ENCODE measurements at regions not wholly inside any gene's neighbourhood (a gene's known extent, or its start where the extent isn't known, plus 50 kb on each side); places are given as distances from the start of the nearest gene placed in this dataset.

DNA sequence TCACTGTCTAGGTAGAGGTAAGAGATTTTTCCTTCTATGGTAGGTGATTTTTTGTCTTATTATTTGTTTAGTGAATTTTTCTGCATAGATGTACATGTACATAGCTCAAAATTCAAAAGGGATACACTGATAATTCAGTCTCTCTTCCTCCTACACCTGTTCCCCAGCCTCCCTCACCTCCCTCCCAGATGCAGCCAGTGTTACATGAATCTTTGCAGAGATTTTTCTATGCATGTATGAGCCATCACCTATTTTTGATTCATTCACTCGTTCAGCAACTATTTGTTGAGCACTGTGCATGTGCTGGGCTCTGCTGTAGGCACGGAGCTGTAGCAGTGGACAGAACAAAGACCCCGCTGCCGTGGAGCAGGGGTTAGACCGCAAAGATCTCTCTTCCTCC is 218.9 kb downstream of the AACS start:
- Histone ChIP-seq H3K27me3 (peaks cover 0 to 6% (median 0%) of the 10 kb centered on the region in 3 donors), H3K4me1 (no peaks in the 10 kb centered on the region), H3K27ac (no peak overlapping the region), H3K4me3 (no peak overlapping the region), H3K36me3 (no peaks in the 10 kb centered on the region), H3K9me3 (no peaks in the 10 kb centered on the region)
- DNase-seq (no peak), ATAC-seq (no peak)
- TF ChIP-seq POLR2A (IDR thresholded peaks at IDR 0.05) = no peak
- TF ChIP-seq, protein P1, sequence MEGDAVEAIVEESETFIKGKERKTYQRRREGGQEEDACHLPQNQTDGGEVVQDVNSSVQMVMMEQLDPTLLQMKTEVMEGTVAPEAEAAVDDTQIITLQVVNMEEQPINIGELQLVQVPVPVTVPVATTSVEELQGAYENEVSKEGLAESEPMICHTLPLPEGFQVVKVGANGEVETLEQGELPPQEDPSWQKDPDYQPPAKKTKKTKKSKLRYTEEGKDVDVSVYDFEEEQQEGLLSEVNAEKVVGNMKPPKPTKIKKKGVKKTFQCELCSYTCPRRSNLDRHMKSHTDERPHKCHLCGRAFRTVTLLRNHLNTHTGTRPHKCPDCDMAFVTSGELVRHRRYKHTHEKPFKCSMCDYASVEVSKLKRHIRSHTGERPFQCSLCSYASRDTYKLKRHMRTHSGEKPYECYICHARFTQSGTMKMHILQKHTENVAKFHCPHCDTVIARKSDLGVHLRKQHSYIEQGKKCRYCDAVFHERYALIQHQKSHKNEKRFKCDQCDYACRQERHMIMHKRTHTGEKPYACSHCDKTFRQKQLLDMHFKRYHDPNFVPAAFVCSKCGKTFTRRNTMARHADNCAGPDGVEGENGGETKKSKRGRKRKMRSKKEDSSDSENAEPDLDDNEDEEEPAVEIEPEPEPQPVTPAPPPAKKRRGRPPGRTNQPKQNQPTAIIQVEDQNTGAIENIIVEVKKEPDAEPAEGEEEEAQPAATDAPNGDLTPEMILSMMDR (IDR thresholded peaks at IDR 0.05 in 4 of 5, conservative IDR thresholded peaks at IDR 0.05 in 1 of 5) = no peak
- in situ Hi-C loops (cut with MboI; ENCODE audit: low sequenced_read_pairs in 4 of 4) (no loop called here), intact Hi-C loops (cut with DNase I; ENCODE audit: low total_unique reads) (no loop called here)

DNA sequence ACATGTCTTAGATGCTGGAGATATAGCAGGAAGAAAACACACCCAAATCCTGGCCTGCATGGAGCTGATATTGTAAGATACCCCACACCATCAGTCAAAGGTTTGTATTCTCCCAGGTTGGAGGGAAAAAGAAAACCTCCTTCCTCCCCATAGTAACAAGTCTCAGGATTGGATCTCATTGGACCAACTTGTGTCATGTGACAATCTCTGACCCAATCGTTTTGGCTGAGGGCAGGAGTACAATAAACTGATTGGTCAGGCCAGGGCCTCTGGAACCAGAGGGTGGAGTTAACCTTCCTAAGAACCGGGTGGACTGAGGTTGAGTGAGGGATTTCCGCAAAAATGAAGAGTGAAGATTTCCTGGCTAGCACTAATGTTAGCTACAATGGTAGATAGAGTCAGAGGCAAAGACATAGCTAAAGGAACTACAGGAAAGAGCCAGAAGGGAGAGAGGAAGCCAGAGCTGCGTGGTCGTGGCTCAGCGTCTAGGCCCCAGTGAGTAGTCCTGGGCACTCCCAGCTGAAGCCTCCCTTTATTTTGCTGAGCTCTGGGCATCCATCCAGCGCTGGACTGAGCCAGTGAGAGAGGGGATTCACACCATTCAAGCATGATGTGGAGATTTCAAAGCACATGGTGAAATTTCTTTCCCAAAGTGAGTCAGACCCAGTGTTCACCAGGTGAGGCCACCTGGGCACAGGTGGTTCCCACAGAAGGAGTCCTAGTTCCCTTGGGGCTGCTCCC is 219.9 kb downstream of the AACS start:
- H3K4me1 ChIP-seq = no peaks in the 10 kb centered on the region
- TF ChIP-seq, protein P1 (IDR thresholded peaks at IDR 0.05 in 4 of 5, conservative IDR thresholded peaks at IDR 0.05 in 1 of 5) = no peak
- no peak for TF ChIP-seq POLR2A (IDR thresholded peaks at IDR 0.05)
- intact Hi-C loops (cut with DNase I; ENCODE audit: low total_unique reads) = no loop called here
- in situ Hi-C loops (cut with MboI; ENCODE audit: low sequenced_read_pairs in 4 of 4) = no loop called here
- H3K27ac ChIP-seq = no peak overlapping the region
- peaks cover 0 to 2% (median 0%) of the 10 kb centered on the region in 3 donors for H3K27me3 ChIP-seq
- H3K4me3 ChIP-seq = no peak overlapping the region
- no peak for DNase-seq
- no peaks in the 10 kb centered on the region for H3K9me3 ChIP-seq
- no peaks in the 10 kb centered on the region for H3K36me3 ChIP-seq
- no peak for ATAC-seq

DNA sequence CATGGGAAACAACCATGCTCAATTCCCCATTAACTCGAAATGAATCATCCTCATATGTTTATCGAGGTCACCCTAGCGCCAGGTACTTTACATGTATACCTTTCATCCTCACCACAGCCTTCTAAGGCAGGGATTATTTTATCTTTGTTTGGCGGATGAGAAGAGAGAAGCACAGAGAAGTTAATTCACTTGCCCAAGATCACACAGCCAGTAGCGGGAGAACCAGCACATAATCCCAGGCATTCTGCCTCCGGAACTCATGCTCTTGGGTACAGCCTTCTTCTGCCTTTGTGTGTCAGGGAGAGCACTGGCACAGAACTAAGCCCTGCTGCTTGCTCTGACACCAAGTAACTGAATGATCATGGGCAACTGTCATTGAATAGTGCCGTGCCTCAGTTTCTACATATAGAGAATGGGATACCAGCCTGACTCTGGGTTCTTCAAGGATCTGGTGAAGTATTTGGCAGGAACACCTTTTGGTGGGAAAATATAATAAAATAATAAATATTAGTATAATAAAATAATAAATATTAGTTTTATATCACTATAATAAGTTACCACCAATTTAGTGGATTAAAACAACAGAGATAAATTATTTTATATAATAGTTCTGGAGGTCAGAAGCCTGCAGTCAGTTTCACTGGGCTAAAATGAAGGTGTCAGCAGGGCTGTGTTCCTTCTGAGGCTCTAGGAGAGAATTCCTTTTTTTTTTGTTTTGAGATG is 220.9 kb downstream of the AACS start:
- no peaks in the 10 kb centered on the region for H3K9me3 ChIP-seq
- no peaks in the 10 kb centered on the region for H3K27me3 ChIP-seq
- in situ Hi-C loops (cut with MboI; ENCODE audit: low sequenced_read_pairs in 4 of 4) (no loop called here), intact Hi-C loops (cut with DNase I; ENCODE audit: low total_unique reads) (no loop called here)
- DNase-seq = no peak
- ATAC-seq = no peak
- no peak overlapping the region for H3K4me3 ChIP-seq
- no peak overlapping the region for H3K27ac ChIP-seq
- H3K4me1 ChIP-seq = no peaks in the 10 kb centered on the region
- no peak for TF ChIP-seq POLR2A (IDR thresholded peaks at IDR 0.05)
- TF ChIP-seq, protein P1 (IDR thresholded peaks at IDR 0.05 in 4 of 5, conservative IDR thresholded peaks at IDR 0.05 in 1 of 5) = no peak
- H3K36me3 ChIP-seq = no peaks in the 10 kb centered on the region

DNA sequence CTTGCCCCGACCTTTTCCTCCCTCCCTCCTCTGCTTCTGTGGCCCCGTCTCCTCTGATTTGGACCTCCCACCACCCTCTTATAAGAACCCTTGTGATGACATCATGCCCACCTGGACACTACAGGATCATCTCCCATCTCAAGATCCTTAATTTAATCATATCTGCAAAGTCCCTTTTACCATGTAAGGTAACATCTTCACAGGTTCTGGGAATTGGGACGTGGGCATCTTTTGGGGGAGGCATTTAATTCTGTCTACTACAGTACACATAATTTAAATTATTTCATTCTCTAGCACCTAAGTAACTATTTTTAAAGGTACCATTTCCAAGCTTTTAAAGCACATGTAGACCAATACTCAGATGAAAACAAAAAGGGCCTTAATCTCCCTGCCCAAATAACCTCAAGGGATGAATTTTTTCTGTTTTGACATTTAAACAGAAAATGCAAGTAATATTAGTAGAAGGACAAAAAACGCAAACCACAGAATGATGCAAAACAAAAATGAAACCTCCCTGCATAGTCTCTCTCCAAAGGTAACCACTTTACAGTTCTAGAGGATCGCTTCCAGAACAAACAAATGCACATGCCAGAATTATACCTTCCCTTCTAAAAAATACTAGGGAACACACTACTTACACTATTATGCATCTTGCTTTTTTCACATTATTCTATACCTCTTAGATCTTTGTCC is 222.1 kb downstream of the AACS start:
- DNase-seq (no peak), ATAC-seq (no peak)
- no peaks in the 10 kb centered on the region for H3K27me3 ChIP-seq
- no peak overlapping the region for H3K27ac ChIP-seq
- no peak for TF ChIP-seq POLR2A (IDR thresholded peaks at IDR 0.05)
- TF ChIP-seq, protein P1 (IDR thresholded peaks at IDR 0.05 in 4 of 5, conservative IDR thresholded peaks at IDR 0.05 in 1 of 5) = no peak
- intact Hi-C loops (cut with DNase I; ENCODE audit: low total_unique reads) = no loop called here
- no peak overlapping the region for H3K4me3 ChIP-seq
- H3K4me1 ChIP-seq = no peaks in the 10 kb centered on the region
- H3K36me3 ChIP-seq = no peaks in the 10 kb centered on the region
- H3K9me3 ChIP-seq = no peaks in the 10 kb centered on the region
- in situ Hi-C loops (cut with MboI; ENCODE audit: low sequenced_read_pairs in 4 of 4) = no loop called here

Data from gastrocnemius medialis (tissue), 4 donors.